ENCODE measurements at regions not wholly inside any gene's neighbourhood (a gene's known extent, or its start where the extent isn't known, plus 50 kb on each side); places are given as distances from the start of the nearest gene placed in this dataset.

DNA sequence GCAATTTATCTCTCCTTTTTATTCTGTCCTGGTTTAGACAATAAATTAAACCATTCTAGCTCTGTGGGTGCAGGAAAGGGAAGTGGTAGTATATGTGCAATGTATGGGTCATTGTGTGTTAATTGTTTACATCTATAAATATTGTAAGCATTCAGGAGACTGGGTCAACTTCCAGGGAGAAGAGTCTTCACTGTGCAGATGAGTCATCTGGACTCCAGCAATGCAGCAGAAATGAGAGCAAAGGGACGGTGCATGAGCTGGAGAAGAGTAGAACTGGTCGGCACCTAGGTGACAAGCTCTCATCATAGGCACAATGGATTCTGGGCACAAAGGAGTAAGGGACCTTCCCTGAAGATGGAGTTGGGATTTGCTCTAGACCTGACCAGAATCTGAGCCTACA is 211.1 kb upstream of the DAAM1 start:
- 0 out of 2 replicates have a peak, but pooled peaks cover 3% of the 10 kb centered on the region for H3K9me3 ChIP-seq (ENCODE audit: insufficient read depth, low read length)
- H3K9ac ChIP-seq (ENCODE audit: insufficient read length, low read depth) = no peak overlapping the region
- no peaks in the 10 kb centered on the region for H3K36me3 ChIP-seq (ENCODE audit: insufficient read depth, insufficient read length, low read length)
- H3K4me3 ChIP-seq (ENCODE audit: insufficient read length, low read depth) = no peak overlapping the region
- TF ChIP-seq ZNF274 (IDR thresholded peaks at IDR 0.05; ENCODE audit: low read depth, low read length) (no peak), SUZ12 (IDR thresholded peaks at IDR 0.05; ENCODE audit: extremely low read depth, insufficient read depth, insufficient read length) (no peak), YY1 (IDR thresholded peaks at IDR 0.05; ENCODE audit: insufficient read depth, insufficient read length) (no peak)
- no peak for DNase-seq (ENCODE audit: low read depth, low spot score)
- H3K27me3 ChIP-seq (ENCODE audit: insufficient read depth, insufficient read length) = no peaks in the 10 kb centered on the region
- H3K4me1 ChIP-seq (ENCODE audit: insufficient read depth, insufficient read length) = no peaks in the 10 kb centered on the region

DNA sequence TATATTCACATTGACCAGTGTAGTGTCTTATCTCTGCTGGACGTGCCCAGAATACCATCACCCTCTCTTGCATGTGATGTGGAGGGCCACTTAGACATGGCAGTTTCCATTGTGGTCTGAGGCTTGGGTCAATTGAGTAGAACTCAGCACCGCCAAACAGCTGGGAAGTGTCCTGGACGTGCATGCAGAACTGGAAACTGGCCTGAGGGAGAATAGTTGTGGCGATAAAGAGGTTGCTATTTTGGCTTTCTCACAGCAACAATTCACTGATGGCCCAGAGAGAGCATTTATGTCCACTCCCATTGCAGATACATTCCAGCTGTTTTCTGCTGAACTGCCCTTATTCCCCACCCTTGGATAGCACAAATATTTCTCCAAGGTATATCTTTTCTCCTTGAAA is 210.1 kb upstream of the DAAM1 start:
- Histone ChIP-seq H3K4me1 (ENCODE audit: insufficient read depth, insufficient read length) (no peaks in the 10 kb centered on the region), H3K9me3 (ENCODE audit: insufficient read depth, low read length) (0 out of 2 replicates have a peak, but pooled peaks cover 3% of the 10 kb centered on the region), H3K9ac (ENCODE audit: insufficient read length, low read depth) (no peak overlapping the region), H3K4me3 (ENCODE audit: insufficient read length, low read depth) (no peak overlapping the region), H3K36me3 (ENCODE audit: insufficient read depth, insufficient read length, low read length) (no peaks in the 10 kb centered on the region), H3K27me3 (ENCODE audit: insufficient read depth, insufficient read length) (no peaks in the 10 kb centered on the region)
- DNase-seq (ENCODE audit: low read depth, low spot score) = no peak
- no peak for TF ChIP-seq SUZ12 (IDR thresholded peaks at IDR 0.05; ENCODE audit: extremely low read depth, insufficient read depth, insufficient read length)
- TF ChIP-seq ZNF274 (IDR thresholded peaks at IDR 0.05; ENCODE audit: low read depth, low read length) = no peak
- TF ChIP-seq YY1 (IDR thresholded peaks at IDR 0.05; ENCODE audit: insufficient read depth, insufficient read length) = no peak

DNA sequence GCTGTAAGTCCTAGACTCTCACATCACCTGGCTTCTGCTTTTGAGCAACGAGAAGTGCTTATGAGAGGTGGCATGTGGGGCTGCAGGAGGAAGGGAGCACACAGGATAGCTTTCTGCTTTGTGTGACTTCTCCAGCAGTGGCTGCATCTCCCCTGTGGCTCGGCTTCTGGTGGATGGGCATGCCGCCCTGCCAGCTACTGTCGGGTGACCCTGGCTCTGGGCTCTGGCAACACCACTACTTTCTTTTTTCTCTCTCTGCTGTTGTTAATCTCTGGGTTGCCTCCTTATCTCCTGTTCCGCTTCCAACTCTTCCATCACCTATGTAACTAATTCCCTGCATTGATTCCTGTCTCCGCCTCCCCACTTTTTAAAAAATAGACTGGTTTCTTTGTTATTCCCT is 209.1 kb upstream of the DAAM1 start:
- H3K9me3 ChIP-seq (ENCODE audit: insufficient read depth, low read length) = 0 out of 2 replicates have a peak, but pooled peaks cover 3% of the 10 kb centered on the region
- no peak overlapping the region for H3K4me3 ChIP-seq (ENCODE audit: insufficient read length, low read depth)
- no peak for DNase-seq (ENCODE audit: low read depth, low spot score)
- H3K27me3 ChIP-seq (ENCODE audit: insufficient read depth, insufficient read length) = no peaks in the 10 kb centered on the region
- H3K4me1 ChIP-seq (ENCODE audit: insufficient read depth, insufficient read length) = no peaks in the 10 kb centered on the region
- no peaks in the 10 kb centered on the region for H3K36me3 ChIP-seq (ENCODE audit: insufficient read depth, insufficient read length, low read length)
- H3K9ac ChIP-seq (ENCODE audit: insufficient read length, low read depth) = no peak overlapping the region
- TF ChIP-seq ZNF274 (IDR thresholded peaks at IDR 0.05; ENCODE audit: low read depth, low read length) = no peak

DNA sequence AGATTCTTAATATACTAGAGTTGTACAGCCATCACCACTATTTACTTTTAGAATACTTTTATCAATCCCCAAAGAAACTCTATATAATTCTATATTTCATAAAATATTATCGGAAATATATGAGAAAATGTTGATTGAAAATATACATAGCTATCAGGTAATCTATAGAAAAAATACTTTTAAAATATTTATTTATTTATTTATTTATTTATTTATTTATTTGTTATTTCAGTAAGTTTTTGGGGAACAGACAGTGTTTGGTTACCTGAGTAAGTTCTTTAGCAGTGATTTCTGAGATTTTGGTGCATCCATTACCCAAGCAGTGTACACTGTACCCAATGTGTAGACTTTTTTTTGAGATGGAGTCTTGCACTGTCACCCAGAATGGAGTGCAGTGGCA is 206.6 kb upstream of the DAAM1 start:
- Histone ChIP-seq H3K4me3 (ENCODE audit: insufficient read length, low read depth) (no peak overlapping the region), H3K36me3 (ENCODE audit: insufficient read depth, insufficient read length, low read length) (no peaks in the 10 kb centered on the region), H3K9me3 (ENCODE audit: insufficient read depth, low read length) (no peaks in the 10 kb centered on the region), H3K4me1 (ENCODE audit: insufficient read depth, insufficient read length) (no peaks in the 10 kb centered on the region), H3K9ac (ENCODE audit: insufficient read length, low read depth) (no peak overlapping the region), H3K27me3 (ENCODE audit: insufficient read depth, insufficient read length) (no peaks in the 10 kb centered on the region)
- TF ChIP-seq YY1 (IDR thresholded peaks at IDR 0.05; ENCODE audit: insufficient read depth, insufficient read length) (no peak), ZNF274 (IDR thresholded peaks at IDR 0.05; ENCODE audit: low read depth, low read length) (no peak), SUZ12 (IDR thresholded peaks at IDR 0.05; ENCODE audit: extremely low read depth, insufficient read depth, insufficient read length) (no peak)
- DNase-seq (ENCODE audit: low read depth, low spot score) = no peak

DNA sequence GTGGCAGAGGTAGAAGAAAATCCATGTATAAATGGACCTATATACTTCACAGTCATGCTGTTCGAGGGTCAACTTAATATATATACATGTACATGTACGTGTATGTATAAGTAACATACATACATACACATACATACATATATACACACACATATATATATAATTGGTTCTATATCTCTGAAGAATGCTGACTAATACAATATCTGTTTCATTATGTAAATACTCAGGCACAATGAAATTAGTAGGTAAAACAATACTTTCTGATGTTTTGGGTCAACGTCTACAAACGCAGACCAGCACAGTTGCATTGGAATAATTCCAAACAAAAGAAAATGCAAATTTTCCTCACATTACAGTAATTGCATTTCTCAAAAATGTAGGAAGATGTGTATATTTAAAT is 202.7 kb upstream of the DAAM1 start:
- no peak overlapping the region for H3K4me3 ChIP-seq (ENCODE audit: insufficient read length, low read depth)
- TF ChIP-seq YY1 (IDR thresholded peaks at IDR 0.05; ENCODE audit: insufficient read depth, insufficient read length) (no peak), SUZ12 (IDR thresholded peaks at IDR 0.05; ENCODE audit: extremely low read depth, insufficient read depth, insufficient read length) (no peak), ZNF274 (IDR thresholded peaks at IDR 0.05; ENCODE audit: low read depth, low read length) (no peak)
- no peaks in the 10 kb centered on the region for H3K4me1 ChIP-seq (ENCODE audit: insufficient read depth, insufficient read length)
- H3K9ac ChIP-seq (ENCODE audit: insufficient read length, low read depth) = no peak overlapping the region
- no peaks in the 10 kb centered on the region for H3K36me3 ChIP-seq (ENCODE audit: insufficient read depth, insufficient read length, low read length)
- DNase-seq (ENCODE audit: low read depth, low spot score) = no peak
- no peaks in the 10 kb centered on the region; the same call in 1 of the 2 replicates for H3K9me3 ChIP-seq (ENCODE audit: insufficient read depth, low read length)
- H3K27me3 ChIP-seq (ENCODE audit: insufficient read depth, insufficient read length) = no peaks in the 10 kb centered on the region

DNA sequence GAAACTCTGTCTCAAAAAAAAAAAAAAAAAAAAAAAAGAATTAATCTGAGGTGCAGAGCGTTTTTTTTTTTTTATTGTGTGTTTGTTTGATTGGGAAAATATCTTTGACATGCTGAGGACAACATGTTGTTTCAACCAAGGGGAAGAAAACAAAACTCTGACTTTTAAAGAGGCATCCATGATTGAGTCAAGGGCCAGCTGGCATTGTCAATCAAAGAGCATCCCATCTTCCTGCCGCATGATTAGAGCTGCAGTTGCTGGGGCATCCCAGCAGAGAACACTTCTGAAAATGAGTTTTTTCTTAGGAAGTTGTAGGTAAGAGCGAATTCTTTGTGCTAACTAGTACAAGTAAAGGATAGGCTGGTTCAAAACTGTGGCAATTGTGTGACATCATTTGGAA is 200.9 kb upstream of the DAAM1 start:
- DNase-seq (ENCODE audit: low read depth, low spot score) = no peak
- H3K36me3 ChIP-seq (ENCODE audit: insufficient read depth, insufficient read length, low read length) = no peaks in the 10 kb centered on the region
- no peaks in the 10 kb centered on the region; the same call in 1 of the 2 replicates for H3K9me3 ChIP-seq (ENCODE audit: insufficient read depth, low read length)
- no peaks in the 10 kb centered on the region for H3K27me3 ChIP-seq (ENCODE audit: insufficient read depth, insufficient read length)
- H3K9ac ChIP-seq (ENCODE audit: insufficient read length, low read depth) = no peak overlapping the region
- no peak for TF ChIP-seq YY1 (IDR thresholded peaks at IDR 0.05; ENCODE audit: insufficient read depth, insufficient read length)
- H3K4me3 ChIP-seq (ENCODE audit: insufficient read length, low read depth) = no peak overlapping the region
- no peaks in the 10 kb centered on the region for H3K4me1 ChIP-seq (ENCODE audit: insufficient read depth, insufficient read length)

DNA sequence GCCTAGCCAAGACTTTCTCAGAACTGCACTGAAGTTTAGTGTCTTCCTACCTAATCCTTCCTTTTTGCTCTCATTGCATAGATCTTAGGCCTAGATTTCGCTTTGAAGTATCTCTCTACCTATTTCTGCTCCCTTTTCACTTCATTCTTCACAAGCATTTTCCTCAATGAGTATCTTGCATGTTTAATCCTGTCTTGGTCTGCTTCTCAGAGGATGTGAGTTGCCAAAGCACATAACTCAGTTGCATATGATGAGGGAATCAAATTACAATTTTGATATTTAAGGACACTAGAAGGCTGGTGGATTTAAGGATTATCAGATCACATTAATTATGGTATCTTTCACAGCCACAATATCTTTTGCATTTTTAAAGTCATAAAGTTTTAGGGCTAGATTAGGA is 195.5 kb upstream of the DAAM1 start:
- DNase-seq (ENCODE audit: low read depth, low spot score) = no peak
- H3K4me1 ChIP-seq (ENCODE audit: insufficient read depth, insufficient read length) = no peaks in the 10 kb centered on the region
- no peaks in the 10 kb centered on the region for H3K27me3 ChIP-seq (ENCODE audit: insufficient read depth, insufficient read length)
- no peaks in the 10 kb centered on the region for H3K36me3 ChIP-seq (ENCODE audit: insufficient read depth, insufficient read length, low read length)
- H3K9me3 ChIP-seq (ENCODE audit: insufficient read depth, low read length) = no peaks in the 10 kb centered on the region; the same call in 1 of the 2 replicates
- no peak overlapping the region for H3K9ac ChIP-seq (ENCODE audit: insufficient read length, low read depth)
- TF ChIP-seq YY1 (IDR thresholded peaks at IDR 0.05; ENCODE audit: insufficient read depth, insufficient read length) (no peak), SUZ12 (IDR thresholded peaks at IDR 0.05; ENCODE audit: extremely low read depth, insufficient read depth, insufficient read length) (no peak), ZNF274 (IDR thresholded peaks at IDR 0.05; ENCODE audit: low read depth, low read length) (no peak)
- no peak overlapping the region for H3K4me3 ChIP-seq (ENCODE audit: insufficient read length, low read depth)

DNA sequence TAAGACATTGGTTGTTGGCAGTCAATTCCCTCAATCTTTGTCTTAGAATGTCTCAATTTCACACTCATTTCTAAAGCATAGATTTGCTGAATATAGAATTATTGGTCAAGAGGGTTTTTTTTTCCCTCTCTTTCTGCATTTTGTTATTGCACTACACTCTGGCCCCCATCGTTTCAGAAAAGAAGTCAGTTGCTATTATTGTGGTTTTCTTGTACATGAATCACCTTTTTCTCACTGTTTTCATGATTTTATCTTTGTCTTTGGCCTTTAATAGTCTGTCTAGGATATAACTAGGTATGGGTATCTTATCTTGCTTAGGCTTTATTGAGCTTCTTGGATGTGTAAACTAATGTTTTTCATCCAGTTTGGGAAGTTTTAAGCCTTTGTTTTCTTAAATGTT is 194.3 kb upstream of the DAAM1 start:
- H3K4me1 ChIP-seq (ENCODE audit: insufficient read depth, insufficient read length) = no peaks in the 10 kb centered on the region
- no peak for DNase-seq (ENCODE audit: low read depth, low spot score)
- no peaks in the 10 kb centered on the region for H3K36me3 ChIP-seq (ENCODE audit: insufficient read depth, insufficient read length, low read length)
- H3K9me3 ChIP-seq (ENCODE audit: insufficient read depth, low read length) = peaks cover 10% of the 10 kb centered on the region; the same call in 1 of the 2 replicates
- no peak overlapping the region for H3K4me3 ChIP-seq (ENCODE audit: insufficient read length, low read depth)
- TF ChIP-seq YY1 (IDR thresholded peaks at IDR 0.05; ENCODE audit: insufficient read depth, insufficient read length) (no peak), SUZ12 (IDR thresholded peaks at IDR 0.05; ENCODE audit: extremely low read depth, insufficient read depth, insufficient read length) (no peak), ZNF274 (IDR thresholded peaks at IDR 0.05; ENCODE audit: low read depth, low read length) (no peak)
- H3K27me3 ChIP-seq (ENCODE audit: insufficient read depth, insufficient read length) = no peaks in the 10 kb centered on the region
- no peak overlapping the region for H3K9ac ChIP-seq (ENCODE audit: insufficient read length, low read depth)

All from NT2/D1 (cell line).